K562 (cell line): ENCODE measurements at regions not wholly inside any gene's neighbourhood (a gene's known extent, or its start where the extent isn't known, plus 50 kb on each side); places are given as distances from the start of the nearest gene placed in this dataset.

ENCODE experiments used
- BHLHE40 ChIP-seq: IDR thresholded peaks from 2 replicates; pipeline ENCODE4 v1.6.1; 2011; ENCODE audit warnings: low read length, improper control_type of control experiment
- CEBPB ChIP-seq: fragments of 450-650 bp; IDR thresholded peaks from 2 replicates; pipeline ENCODE4 v1.6.1; 2016; ENCODE audit warnings: missing genetic modification characterization, missing compliant biosample characterization
- CTCF ChIP-seq, 3 experiments: IDR thresholded peaks in 2 of 3; conservative IDR thresholded peaks in 1 of 3; 2 replicates each; pipeline ENCODE4 v1.5.1; 2011 to 2012; ENCODE audit warnings: low read length in 3 of 3, mild to moderate bottlenecking in 3 of 3, control low read depth in 2 of 3, improper control_type of control experiment in 1 of 3, inconsistent platforms in 1 of 3, low read depth in 1 of 3, mixed read lengths in 1 of 3, moderate library complexity in 1 of 3; ENCODE audit not compliant: insufficient read depth in 2 of 3
- ETV6 ChIP-seq, 3 experiments: fragments of 150-350 bp in 1 of 3; sonication (generic) in 1 of 3; formaldehyde crosslinking in 1 of 3; IDR thresholded peaks; 2 replicates each; pipeline versions ENCODE4 v1.6.1 to v1.8.0; 2014 to 2022; ENCODE audit warnings: borderline replicate concordance in 2 of 3, low read depth in 2 of 3, antibody characterized with exemption in 1 of 3, low read length in 1 of 3, mild to moderate bottlenecking in 1 of 3, missing genetic modification reagents in 1 of 3
- JUNB ChIP-seq: fragments of 450-650 bp; formaldehyde crosslinking; conservative IDR thresholded peaks from 2 replicates; pipeline ENCODE4 v1.4.0; 2020; ENCODE audit warnings: mild to moderate bottlenecking
- NFYB ChIP-seq: IDR thresholded peaks from 2 replicates; pipeline ENCODE4 v1.6.1; 2011; ENCODE audit warnings: mild to moderate bottlenecking, moderate library complexity; ENCODE audit not compliant: insufficient read length; ENCODE audit errors: extremely low read depth
- POLR2AphosphoS5 ChIP-seq: IDR thresholded peaks from 2 replicates; pipeline ENCODE4 v1.6.1; 2011; ENCODE audit warnings: mild to moderate bottlenecking, low read depth, low read length, moderate library complexity; ENCODE audit not compliant: control insufficient read depth, insufficient read depth
- SETDB1 ChIP-seq: IDR thresholded peaks from one replicate; pipeline ENCODE4 v1.6.1; 2012; ENCODE audit warnings: low read length, control low read depth, inconsistent platforms
- TRIM24 ChIP-seq, 2 experiments: fragments of 450-650 bp; IDR thresholded peaks; 2 replicates each; pipeline ENCODE4 v1.6.1; 2016
- USF2 ChIP-seq: sonication (generic); formaldehyde crosslinking; IDR thresholded peaks from 2 replicates; pipeline ENCODE4 v1.5.0; 2020; ENCODE audit warnings: missing genetic modification reagents
- TF ChIP-seq, protein P1 (sequence below): sonication (generic); formaldehyde crosslinking; IDR thresholded peaks from 2 replicates; pipeline ENCODE4 v1.8.1; 2023; ENCODE audit warnings: mild to moderate bottlenecking, missing genetic modification reagents

- TF ChIP-seq SETDB1 (no peak), POLR2AphosphoS5 (no peak), USF2 (CRISPR knock-in tag) (no peak), BHLHE40 (no peak), JUNB (CRISPR knock-in tag) (no peak), ETV6 (IDR thresholded peaks at IDR 0.05; ENCODE audit: borderline replicate concordance in 1 of 2, low read depth in 2 of 2, low read length in 1 of 2) (no peak), ETV6 (CRISPR knock-in tag; IDR thresholded peaks at IDR 0.05; ENCODE audit: borderline replicate concordance) (no peak), NFYB (no peak), CEBPB (no peak), TRIM24 (IDR thresholded peaks at IDR 0.05) (no peak), CTCF (IDR thresholded peaks at IDR 0.05 in 2 of 3, conservative IDR thresholded peaks at IDR 0.05 in 1 of 3; ENCODE audit: insufficient read depth in 2 of 3, low read depth in 1 of 3, low read length in 3 of 3) (no peak)
- TF ChIP-seq, protein P1, sequence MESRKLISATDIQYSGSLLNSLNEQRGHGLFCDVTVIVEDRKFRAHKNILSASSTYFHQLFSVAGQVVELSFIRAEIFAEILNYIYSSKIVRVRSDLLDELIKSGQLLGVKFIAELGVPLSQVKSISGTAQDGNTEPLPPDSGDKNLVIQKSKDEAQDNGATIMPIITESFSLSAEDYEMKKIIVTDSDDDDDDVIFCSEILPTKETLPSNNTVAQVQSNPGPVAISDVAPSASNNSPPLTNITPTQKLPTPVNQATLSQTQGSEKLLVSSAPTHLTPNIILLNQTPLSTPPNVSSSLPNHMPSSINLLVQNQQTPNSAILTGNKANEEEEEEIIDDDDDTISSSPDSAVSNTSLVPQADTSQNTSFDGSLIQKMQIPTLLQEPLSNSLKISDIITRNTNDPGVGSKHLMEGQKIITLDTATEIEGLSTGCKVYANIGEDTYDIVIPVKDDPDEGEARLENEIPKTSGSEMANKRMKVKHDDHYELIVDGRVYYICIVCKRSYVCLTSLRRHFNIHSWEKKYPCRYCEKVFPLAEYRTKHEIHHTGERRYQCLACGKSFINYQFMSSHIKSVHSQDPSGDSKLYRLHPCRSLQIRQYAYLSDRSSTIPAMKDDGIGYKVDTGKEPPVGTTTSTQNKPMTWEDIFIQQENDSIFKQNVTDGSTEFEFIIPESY (CRISPR knock-in tag) = no peak
These were observed 170.2 kb downstream of the TEX29 start for GRCh38 chr13:111490611-111491010.
